ENCODE measurements at regions not wholly inside any gene's neighbourhood (a gene's known extent, or its start where the extent isn't known, plus 50 kb on each side); places are given as distances from the start of the nearest gene placed in this dataset.

DNA sequence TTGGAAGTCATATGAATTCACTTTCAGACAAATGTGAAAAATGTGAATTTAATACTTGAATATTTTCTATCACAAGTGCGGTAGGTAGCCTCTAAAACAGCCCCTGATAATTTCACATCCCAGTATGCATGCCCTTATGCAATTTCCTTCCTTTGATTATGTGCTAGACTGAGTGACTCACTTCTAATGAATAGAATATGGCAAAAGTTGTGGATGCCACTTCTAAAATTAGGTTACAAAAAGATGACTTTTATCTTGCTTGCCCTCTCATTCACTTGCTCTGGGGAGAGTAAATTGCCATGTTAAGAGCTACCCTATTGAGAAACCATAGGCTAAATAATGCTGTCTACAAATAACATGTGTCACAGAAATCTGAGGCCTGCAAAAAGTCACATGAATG lies 402.5 kb upstream of the PCDH9 start:
- Histone ChIP-seq H3K27ac (no peak overlapping the region), H3K36me3 (no peaks in the 10 kb centered on the region), H3K27me3 (no peaks in the 10 kb centered on the region), H3K4me1 (no peaks in the 10 kb centered on the region), H3K9me3 (no peaks in the 10 kb centered on the region), H3K4me3 (no peak overlapping the region)
- intact Hi-C loops (cut with DNase I) = no loop called here
- 87 to 93% methylated on average over 1 of the region's 1 CpG for WGBS, 2 donors
- no peak for DNase-seq
- no peak for TF ChIP-seq POLR2A (IDR thresholded peaks at IDR 0.05)
- TF ChIP-seq CTCF (IDR thresholded peaks at IDR 0.05) = no peak
- TF ChIP-seq POLR2AphosphoS5 (IDR thresholded peaks at IDR 0.05) = no peak
- TF ChIP-seq EP300 (IDR thresholded peaks at IDR 0.05) = no peak

- no peaks in the 10 kb centered on the region for H3K27me3 ChIP-seq
- no peaks in the 10 kb centered on the region for H3K36me3 ChIP-seq
- H3K4me3 ChIP-seq = no peak overlapping the region
- H3K4me1 ChIP-seq = no peaks in the 10 kb centered on the region
- intact Hi-C loops (cut with DNase I) = no loop called here
- no peak for DNase-seq
- 78 to 80% methylated on average over 3 of the region's 3 CpGs for WGBS, 2 donors
- no peak for TF ChIP-seq EP300 (IDR thresholded peaks at IDR 0.05)
- TF ChIP-seq CTCF (IDR thresholded peaks at IDR 0.05) = no peak
- TF ChIP-seq POLR2A (IDR thresholded peaks at IDR 0.05) = no peak
- TF ChIP-seq POLR2AphosphoS5 (IDR thresholded peaks at IDR 0.05) = no peak
- H3K9me3 ChIP-seq = no peaks in the 10 kb centered on the region
- no peak overlapping the region for H3K27ac ChIP-seq
These were observed 400.5 kb upstream of the PCDH9 start for GRCh38 chr13:67630640-67631039.

GRCh38 chr13:67623630-67624029 lies 393.5 kb upstream of the PCDH9 start:
- no peak for DNase-seq
- 89 to 91% methylated on average over 2 of the region's 2 CpGs for WGBS, 2 donors
- Histone ChIP-seq H3K36me3 (no peaks in the 10 kb centered on the region), H3K27me3 (no peaks in the 10 kb centered on the region), H3K4me1 (no peaks in the 10 kb centered on the region), H3K9me3 (no peaks in the 10 kb centered on the region), H3K4me3 (no peak overlapping the region), H3K27ac (no peak overlapping the region)
- intact Hi-C loops (cut with DNase I) = no loop called here
- no peak for TF ChIP-seq CTCF (IDR thresholded peaks at IDR 0.05)
- TF ChIP-seq POLR2A (IDR thresholded peaks at IDR 0.05) = no peak
- TF ChIP-seq EP300 (IDR thresholded peaks at IDR 0.05) = no peak
- TF ChIP-seq POLR2AphosphoS5 (IDR thresholded peaks at IDR 0.05) = no peak

DNA sequence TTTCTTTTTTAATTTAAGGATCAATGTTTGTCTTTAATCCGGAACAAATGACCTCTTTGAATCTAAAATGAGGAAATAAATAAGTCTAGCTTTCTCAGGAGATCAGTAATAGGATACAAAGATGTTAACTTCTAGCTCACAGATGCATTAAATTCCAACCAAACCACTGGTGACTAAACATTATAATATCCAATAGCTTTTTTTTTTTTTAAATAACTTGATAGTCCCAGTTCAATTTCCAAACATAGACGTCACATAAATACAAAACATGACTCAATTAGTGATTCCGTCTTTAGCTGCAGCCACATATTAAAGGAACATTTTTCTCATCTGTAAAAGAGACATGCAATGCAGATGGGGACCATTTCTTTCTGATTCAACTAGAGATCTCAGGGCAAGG lies 390.5 kb upstream of the PCDH9 start:
- Histone ChIP-seq H3K4me3 (no peak overlapping the region), H3K36me3 (no peaks in the 10 kb centered on the region), H3K4me1 (no peaks in the 10 kb centered on the region), H3K27me3 (no peaks in the 10 kb centered on the region), H3K9me3 (no peaks in the 10 kb centered on the region), H3K27ac (no peak overlapping the region)
- intact Hi-C loops (cut with DNase I) = no loop called here
- WGBS, 2 donors = 86 to 88% methylated on average over 3 of the region's 3 CpGs
- no peak for DNase-seq
- TF ChIP-seq POLR2AphosphoS5 (IDR thresholded peaks at IDR 0.05) (no peak), POLR2A (IDR thresholded peaks at IDR 0.05) (no peak), EP300 (IDR thresholded peaks at IDR 0.05) (no peak), CTCF (IDR thresholded peaks at IDR 0.05) (no peak)

GRCh38 chr13:67619995-67620380 lies 389.9 kb upstream of the PCDH9 start:
- Histone ChIP-seq H3K27me3 (no peaks in the 10 kb centered on the region), H3K4me1 (no peaks in the 10 kb centered on the region), H3K36me3 (no peaks in the 10 kb centered on the region), H3K27ac (no peak overlapping the region), H3K9me3 (no peaks in the 10 kb centered on the region), H3K4me3 (no peak overlapping the region)
- no peak for TF ChIP-seq EP300 (IDR thresholded peaks at IDR 0.05)
- TF ChIP-seq POLR2AphosphoS5 (IDR thresholded peaks at IDR 0.05) = no peak
- TF ChIP-seq POLR2A (IDR thresholded peaks at IDR 0.05) = no peak
- TF ChIP-seq CTCF (IDR thresholded peaks at IDR 0.05) = no peak
- DNase-seq = no peak
- WGBS, 2 donors = 51 to 67% methylated on average over 2 of the region's 2 CpGs
- intact Hi-C loops (cut with DNase I) = no loop called here

All from sigmoid colon (tissue), 6 donors.